ENCODE measurements at regions not wholly inside any gene's neighbourhood (a gene's known extent, or its start where the extent isn't known, plus 50 kb on each side); places are given as distances from the start of the nearest gene placed in this dataset.

DNA sequence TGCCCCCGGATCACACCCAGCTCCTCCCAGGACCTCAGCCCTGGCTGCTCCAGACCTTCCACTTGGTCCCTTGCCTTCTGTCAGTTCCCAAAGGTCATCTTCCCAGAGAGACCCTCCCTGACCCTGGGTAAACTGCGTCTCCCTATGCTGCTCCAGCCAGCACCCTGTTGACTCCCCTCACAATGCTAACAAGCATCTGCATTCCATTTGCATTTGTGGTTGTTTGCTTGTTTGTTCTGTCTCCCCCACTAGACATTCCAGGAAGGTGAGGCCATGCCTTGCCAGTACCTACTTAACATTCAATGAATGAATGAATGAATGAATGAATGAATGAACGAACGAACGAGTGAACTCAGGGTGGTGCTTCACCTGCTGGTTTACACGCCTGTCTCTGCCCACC is 171.2 kb downstream of the WSCD1 start:
- no peak for TF ChIP-seq EZH2 (IDR thresholded peaks at IDR 0.05; ENCODE audit: insufficient read depth, low read length)
- TF ChIP-seq, protein P1, sequence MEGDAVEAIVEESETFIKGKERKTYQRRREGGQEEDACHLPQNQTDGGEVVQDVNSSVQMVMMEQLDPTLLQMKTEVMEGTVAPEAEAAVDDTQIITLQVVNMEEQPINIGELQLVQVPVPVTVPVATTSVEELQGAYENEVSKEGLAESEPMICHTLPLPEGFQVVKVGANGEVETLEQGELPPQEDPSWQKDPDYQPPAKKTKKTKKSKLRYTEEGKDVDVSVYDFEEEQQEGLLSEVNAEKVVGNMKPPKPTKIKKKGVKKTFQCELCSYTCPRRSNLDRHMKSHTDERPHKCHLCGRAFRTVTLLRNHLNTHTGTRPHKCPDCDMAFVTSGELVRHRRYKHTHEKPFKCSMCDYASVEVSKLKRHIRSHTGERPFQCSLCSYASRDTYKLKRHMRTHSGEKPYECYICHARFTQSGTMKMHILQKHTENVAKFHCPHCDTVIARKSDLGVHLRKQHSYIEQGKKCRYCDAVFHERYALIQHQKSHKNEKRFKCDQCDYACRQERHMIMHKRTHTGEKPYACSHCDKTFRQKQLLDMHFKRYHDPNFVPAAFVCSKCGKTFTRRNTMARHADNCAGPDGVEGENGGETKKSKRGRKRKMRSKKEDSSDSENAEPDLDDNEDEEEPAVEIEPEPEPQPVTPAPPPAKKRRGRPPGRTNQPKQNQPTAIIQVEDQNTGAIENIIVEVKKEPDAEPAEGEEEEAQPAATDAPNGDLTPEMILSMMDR (IDR thresholded peaks at IDR 0.05; ENCODE audit: insufficient read depth, low read depth, low read length) = no peak
- Mint-ChIP-seq H3K27me3 (ENCODE audit: low read depth, unreplicated experiment) (peaks cover 71% of the 10 kb centered on the region), H3K27ac (ENCODE audit: unreplicated experiment) (no peak overlapping the region), H3K36me3 (ENCODE audit: low read depth, unreplicated experiment) (peaks cover 3% of the 10 kb centered on the region), H3K9me3 (ENCODE audit: unreplicated experiment) (no peaks in the 10 kb centered on the region), H3K4me3 (ENCODE audit: unreplicated experiment) (no peak overlapping the region), H3K4me1 (ENCODE audit: low read depth, unreplicated experiment) (peaks cover 3% of the 10 kb centered on the region)
- Histone ChIP-seq H4K20me1 (ENCODE audit: insufficient read depth, low read length) (no peaks in the 10 kb centered on the region), H3K9me3 (ENCODE audit: insufficient read depth, low read depth, low read length) (no peaks in the 10 kb centered on the region), H3K36me3 (ENCODE audit: insufficient read depth, low read length) (no peaks in the 10 kb centered on the region), H3K4me2 (ENCODE audit: low read length) (no peak overlapping the region), H3K9ac (ENCODE audit: low read length) (no peak overlapping the region), H3K27me3 (ENCODE audit: insufficient read depth, low read length) (peaks cover 3% of the 10 kb centered on the region), H3K27ac (ENCODE audit: low read depth, low read length) (no peak overlapping the region), H3K4me3 (ENCODE audit: insufficient read depth, low read depth, low read length) (no peak overlapping the region), H3K4me1 (ENCODE audit: insufficient read depth, low read length) (no peaks in the 10 kb centered on the region), H2AFZ (ENCODE audit: low read depth, low read length) (no peak overlapping the region), H3K79me2 (ENCODE audit: insufficient read depth, low read length) (no peaks in the 10 kb centered on the region)
- DNase-seq (ENCODE audit: low read depth) = no peak
- no peak for FAIRE-seq

DNA sequence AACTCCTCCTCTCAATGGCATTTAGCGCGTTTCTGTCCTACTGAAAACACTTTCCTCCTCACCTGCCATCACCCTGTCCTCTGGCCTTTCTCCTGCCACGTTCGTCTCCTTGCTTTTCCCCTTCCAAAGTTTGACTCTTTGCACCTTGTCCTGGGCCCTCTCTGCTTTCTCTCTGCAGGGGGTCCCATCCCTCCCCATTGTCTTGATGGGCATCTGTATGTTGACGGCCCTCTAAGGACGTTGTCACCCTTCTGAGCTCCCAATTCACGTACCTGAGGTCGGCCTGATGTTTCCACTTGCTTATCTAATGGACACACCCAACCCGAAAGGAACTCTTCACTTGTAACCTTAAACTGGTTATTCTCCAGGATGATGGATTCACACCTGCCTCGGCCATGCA is 170.4 kb downstream of the WSCD1 start:
- Histone ChIP-seq H2AFZ (ENCODE audit: low read depth, low read length) (no peak overlapping the region), H3K27me3 (ENCODE audit: insufficient read depth, low read length) (peaks cover 3% of the 10 kb centered on the region), H3K9me3 (ENCODE audit: insufficient read depth, low read depth, low read length) (no peaks in the 10 kb centered on the region), H3K36me3 (ENCODE audit: insufficient read depth, low read length) (no peaks in the 10 kb centered on the region), H3K4me1 (ENCODE audit: insufficient read depth, low read length) (no peaks in the 10 kb centered on the region), H3K79me2 (ENCODE audit: insufficient read depth, low read length) (no peaks in the 10 kb centered on the region), H3K27ac (ENCODE audit: low read depth, low read length) (no peak overlapping the region), H3K9ac (ENCODE audit: low read length) (no peak overlapping the region), H3K4me3 (ENCODE audit: insufficient read depth, low read depth, low read length) (no peak overlapping the region), H4K20me1 (ENCODE audit: insufficient read depth, low read length) (no peaks in the 10 kb centered on the region), H3K4me2 (ENCODE audit: low read length) (no peak overlapping the region)
- FAIRE-seq = no peak
- H3K4me1 Mint-ChIP-seq (ENCODE audit: low read depth, unreplicated experiment) = peaks cover 3% of the 10 kb centered on the region
- DNase-seq (ENCODE audit: low read depth) = no peak
- no peak for TF ChIP-seq EZH2 (IDR thresholded peaks at IDR 0.05; ENCODE audit: insufficient read depth, low read length)
- TF ChIP-seq, protein P1 (IDR thresholded peaks at IDR 0.05; ENCODE audit: insufficient read depth, low read depth, low read length) = no peak
- H3K27ac Mint-ChIP-seq (ENCODE audit: unreplicated experiment) = no peak overlapping the region
- peaks cover 65% of the 10 kb centered on the region for H3K27me3 Mint-ChIP-seq (ENCODE audit: low read depth, unreplicated experiment)
- H3K36me3 Mint-ChIP-seq (ENCODE audit: low read depth, unreplicated experiment) = peaks cover 3% of the 10 kb centered on the region
- peak overlapping the region; percentile 17 for H3K4me3 Mint-ChIP-seq (ENCODE audit: unreplicated experiment)
- no peaks in the 10 kb centered on the region for H3K9me3 Mint-ChIP-seq (ENCODE audit: unreplicated experiment)

DNA sequence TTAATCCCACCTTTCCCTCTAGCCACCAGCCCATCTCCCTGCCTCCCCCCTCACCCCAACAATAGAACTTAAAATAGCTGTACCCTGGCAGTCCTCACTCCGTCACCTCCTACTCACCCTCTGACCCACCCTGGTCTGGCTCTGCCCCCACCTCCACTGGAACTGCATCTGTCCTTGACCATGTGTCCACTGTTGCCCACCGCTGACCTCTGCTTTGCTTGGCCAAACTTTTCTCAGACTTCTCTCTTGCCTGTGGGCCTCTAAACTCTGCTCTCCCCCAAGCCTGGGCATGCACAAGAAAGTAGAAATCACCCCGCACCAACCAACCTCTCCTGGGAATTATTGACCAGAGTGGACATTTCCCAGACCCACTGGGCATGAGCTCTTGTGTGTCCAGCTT is 169.8 kb downstream of the WSCD1 start:
- Mint-ChIP-seq H3K4me1 (ENCODE audit: low read depth, unreplicated experiment) (peaks cover 3% of the 10 kb centered on the region), H3K27ac (ENCODE audit: unreplicated experiment) (no peak overlapping the region), H3K9me3 (ENCODE audit: unreplicated experiment) (no peaks in the 10 kb centered on the region), H3K4me3 (ENCODE audit: unreplicated experiment) (no peak overlapping the region), H3K36me3 (ENCODE audit: low read depth, unreplicated experiment) (peaks cover 3% of the 10 kb centered on the region), H3K27me3 (ENCODE audit: low read depth, unreplicated experiment) (peaks cover 59% of the 10 kb centered on the region)
- H3K9me3 ChIP-seq (ENCODE audit: insufficient read depth, low read depth, low read length) = no peaks in the 10 kb centered on the region
- no peaks in the 10 kb centered on the region for H3K36me3 ChIP-seq (ENCODE audit: insufficient read depth, low read length)
- no peak overlapping the region for H3K4me2 ChIP-seq (ENCODE audit: low read length)
- no peaks in the 10 kb centered on the region for H3K79me2 ChIP-seq (ENCODE audit: insufficient read depth, low read length)
- no peaks in the 10 kb centered on the region for H4K20me1 ChIP-seq (ENCODE audit: insufficient read depth, low read length)
- no peak overlapping the region for H3K4me3 ChIP-seq (ENCODE audit: insufficient read depth, low read depth, low read length)
- TF ChIP-seq, protein P1 (IDR thresholded peaks at IDR 0.05; ENCODE audit: insufficient read depth, low read depth, low read length) = no peak
- TF ChIP-seq EZH2 (IDR thresholded peaks at IDR 0.05; ENCODE audit: insufficient read depth, low read length) = no peak
- no peak overlapping the region for H3K27ac ChIP-seq (ENCODE audit: low read depth, low read length)
- FAIRE-seq (no peak), DNase-seq (ENCODE audit: low read depth) (no peak)
- no peaks in the 10 kb centered on the region for H3K4me1 ChIP-seq (ENCODE audit: insufficient read depth, low read length)
- H3K9ac ChIP-seq (ENCODE audit: low read length) = no peak overlapping the region
- peaks cover 5% of the 10 kb centered on the region for H3K27me3 ChIP-seq (ENCODE audit: insufficient read depth, low read length)
- H2AFZ ChIP-seq (ENCODE audit: low read depth, low read length) = no peak overlapping the region
